HG03064 (cell line): ENCODE measurements at regions not wholly inside any gene's neighbourhood (a gene's known extent, or its start where the extent isn't known, plus 50 kb on each side); places are given as distances from the start of the nearest gene placed in this dataset.
"Not testable (repeated sequence)": the region's sequence is repeated elsewhere in the genome, so short reads cannot be mapped to it uniquely, and the experiment has no call there.

Source experiments
- ATAC-seq: cut with Tn5 transposase; IDR thresholded peaks from one replicate; pipeline ENCODE4 v1.9.1; 2021; ENCODE audit warnings: low read depth; ENCODE audit not compliant: unreplicated experiment

DNA sequence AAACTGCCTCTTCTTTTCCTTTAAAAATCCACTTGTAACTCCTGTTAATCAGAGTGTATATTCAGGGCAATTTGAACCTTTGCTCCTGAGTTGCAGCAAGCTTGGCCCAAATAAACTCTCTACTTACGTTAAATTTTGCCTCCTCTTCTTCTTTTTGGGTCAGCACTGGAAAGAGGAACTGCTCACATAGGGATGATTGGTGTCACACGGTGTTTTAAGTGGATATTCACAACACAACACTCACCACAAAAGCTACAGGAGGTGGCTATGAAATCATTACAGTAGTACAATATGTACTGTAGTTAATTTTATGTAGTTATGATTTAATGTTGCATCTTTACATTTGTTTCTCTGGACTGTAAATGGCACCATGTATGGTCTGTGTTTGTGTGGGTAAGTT, 96.8 kb upstream of the DOCK9 start:
- ATAC-seq: no peak

DNA sequence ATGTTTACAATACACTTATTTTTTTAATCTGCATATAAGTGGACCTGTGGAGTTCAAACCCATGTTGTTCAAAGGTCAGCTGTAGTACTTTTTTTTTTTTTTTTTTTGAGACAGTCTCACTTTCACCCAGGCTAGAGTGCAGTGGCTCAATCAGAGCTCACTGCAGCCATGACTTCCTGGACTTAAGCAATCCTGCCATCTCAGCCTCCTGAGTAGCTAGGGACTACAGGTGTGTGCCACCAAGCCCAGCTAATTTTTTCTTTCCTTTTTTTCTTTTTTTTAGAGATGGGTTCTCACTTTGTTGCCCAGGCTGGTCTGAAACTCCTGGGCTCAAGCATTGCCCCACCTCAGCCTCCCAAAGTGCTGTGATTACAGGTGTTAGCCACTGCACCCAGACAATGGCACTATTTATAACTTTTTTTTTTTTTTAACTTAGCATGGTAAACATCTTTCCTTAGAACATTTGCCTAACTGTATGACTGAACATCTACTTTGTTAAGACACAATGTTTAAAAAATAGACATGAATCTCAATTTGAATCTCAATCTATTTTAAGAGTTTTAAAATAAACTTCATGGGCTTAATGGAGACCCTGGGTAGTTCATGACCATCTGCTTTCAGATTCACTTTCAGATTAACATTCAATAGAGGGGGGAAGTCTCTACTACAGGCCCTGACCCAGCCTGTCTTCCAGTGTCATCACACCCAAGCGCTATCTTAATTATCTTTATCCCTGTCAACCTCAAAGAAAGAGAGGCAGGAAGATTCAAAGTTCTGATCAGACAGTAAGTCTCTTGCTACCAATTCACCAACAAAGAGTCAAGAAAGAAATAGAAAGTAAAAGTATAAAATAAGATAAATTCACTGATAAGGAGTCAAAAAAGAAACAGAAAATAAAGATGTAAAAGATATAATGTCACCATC, 97.7 kb upstream of the DOCK9 start:
- ATAC-seq: peak; percentile 95

DNA sequence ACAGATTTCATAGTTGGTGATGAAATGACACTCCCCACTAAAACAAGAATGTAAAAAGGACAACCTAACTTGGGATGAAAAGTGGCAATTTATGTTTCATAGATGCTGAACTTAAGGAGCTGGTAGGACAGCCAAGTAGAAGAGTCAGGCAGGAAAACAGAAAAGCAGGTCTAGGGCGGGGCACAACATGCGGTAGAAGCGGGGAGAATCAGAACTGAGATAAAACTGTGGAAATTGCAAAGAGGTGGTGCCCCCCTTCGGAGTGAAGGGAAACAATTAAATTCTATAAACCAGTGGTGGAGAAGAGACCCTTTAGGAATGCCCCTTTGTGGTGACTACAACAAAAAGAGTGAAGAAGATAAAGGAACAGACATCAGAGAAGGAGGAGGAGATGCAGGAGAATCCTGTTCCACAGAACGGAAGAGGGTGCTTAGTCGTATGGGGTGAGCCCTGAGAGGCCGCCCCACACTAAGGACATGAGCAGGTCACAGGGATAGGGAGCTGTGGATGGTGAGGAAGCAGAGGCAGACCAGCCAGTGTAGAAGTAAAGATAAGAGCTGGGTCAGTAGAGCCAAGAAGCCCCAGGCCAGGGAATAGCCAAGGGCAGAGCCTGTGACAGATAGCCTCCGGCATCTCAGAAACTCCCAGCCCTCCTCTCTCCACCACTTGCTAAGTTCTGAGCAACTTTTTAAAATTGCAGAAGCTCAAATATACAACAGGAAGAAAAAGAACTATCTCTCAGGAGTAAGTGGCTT, 100.3 kb upstream of the DOCK9 start:
- ATAC-seq: no peak

DNA sequence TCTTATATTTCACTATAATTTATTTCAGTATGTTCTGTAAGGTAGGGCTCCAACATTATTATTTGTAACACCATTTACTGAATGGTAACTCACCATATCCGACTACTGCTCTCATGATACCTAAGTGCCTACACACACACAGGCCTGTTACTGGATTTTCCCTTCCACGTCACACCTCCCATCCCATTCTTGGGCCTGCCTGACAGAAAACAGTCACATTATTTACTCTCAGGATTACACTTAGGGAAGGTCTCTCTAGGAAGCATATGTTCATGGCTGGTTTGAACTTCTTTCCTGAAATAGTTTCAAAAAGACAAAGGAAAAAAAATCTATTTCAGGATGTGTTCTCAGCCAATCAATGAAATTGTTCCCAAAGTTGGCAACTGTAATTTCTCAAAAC, 102.3 kb upstream of the DOCK9 start:
- no peak for ATAC-seq

DNA sequence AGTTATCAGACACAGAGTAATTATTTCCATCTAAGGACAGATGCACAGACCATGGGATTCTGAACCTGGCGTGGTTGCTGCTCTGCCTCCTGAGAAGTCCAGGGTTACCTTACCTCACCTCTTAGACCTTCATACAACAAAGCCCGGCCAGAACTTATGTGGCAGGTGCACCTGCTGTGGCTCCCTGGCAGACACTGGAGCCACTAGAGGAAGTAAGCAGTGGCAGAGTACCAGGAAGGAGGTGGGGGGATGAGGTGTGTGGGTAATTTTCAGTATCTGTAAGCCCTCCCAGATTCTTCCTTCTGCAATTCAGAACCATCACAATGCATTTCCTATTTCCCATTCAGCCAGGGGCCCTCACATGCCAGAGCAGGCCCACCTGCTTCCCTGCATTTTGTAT, 106.1 kb upstream of the DOCK9 start:
- no peak for ATAC-seq

DNA sequence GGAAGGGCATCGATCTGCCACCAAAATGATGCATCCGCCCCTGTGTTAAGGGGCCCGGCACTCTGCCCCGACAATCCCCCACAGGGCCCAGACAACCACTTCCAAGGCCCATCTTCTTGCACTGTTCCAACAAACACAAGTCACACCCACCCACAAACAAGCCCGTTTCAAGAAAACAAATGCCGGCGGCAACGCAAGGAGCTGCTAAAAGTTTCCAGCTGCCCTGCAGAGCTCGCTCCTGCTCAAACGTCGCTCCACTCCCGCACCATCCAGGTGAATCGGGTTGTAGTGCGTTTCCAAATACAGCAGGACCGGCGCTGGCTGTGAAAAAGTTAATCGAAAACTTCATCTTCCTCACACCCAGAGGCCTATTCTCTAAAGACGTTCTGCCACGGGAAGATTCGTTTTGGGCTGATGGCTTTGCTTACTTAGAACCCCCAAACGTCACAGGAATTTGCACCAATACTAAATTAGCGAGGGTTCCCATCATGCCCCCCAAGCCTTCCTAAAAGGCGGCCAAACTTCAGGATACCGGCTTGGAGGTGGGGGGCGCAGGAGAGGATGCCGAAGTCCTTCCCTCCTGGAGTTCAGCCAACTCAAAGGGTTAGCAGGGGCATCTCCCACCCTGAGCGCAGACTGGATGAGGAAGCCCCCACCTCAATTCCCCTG, 107.4 kb upstream of the DOCK9 start:
- no peak for ATAC-seq

DNA sequence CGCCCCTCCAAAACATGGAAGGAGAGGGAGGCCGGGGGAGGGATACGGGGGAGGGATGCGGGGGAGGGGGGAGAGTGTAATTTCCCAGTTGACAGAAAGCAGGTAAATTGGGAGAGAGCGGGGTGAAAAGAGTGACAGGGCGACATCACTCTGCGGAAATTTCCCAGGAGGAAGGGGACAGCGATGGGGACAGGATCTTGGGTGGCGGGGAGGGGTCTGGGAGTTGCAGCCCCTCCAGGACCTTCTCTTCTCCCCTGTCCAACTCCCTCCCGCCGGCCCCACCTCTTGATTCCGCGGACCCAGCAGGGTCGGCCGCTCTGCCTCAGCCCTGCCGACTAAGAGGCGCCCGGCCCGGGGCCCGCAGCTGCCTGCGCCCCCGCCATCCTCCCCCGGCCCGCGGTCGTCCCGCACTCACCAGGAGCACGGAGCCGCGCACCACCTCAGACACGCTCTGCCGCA, 108.0 kb upstream of the DOCK9 start:
- no peak for ATAC-seq

DNA sequence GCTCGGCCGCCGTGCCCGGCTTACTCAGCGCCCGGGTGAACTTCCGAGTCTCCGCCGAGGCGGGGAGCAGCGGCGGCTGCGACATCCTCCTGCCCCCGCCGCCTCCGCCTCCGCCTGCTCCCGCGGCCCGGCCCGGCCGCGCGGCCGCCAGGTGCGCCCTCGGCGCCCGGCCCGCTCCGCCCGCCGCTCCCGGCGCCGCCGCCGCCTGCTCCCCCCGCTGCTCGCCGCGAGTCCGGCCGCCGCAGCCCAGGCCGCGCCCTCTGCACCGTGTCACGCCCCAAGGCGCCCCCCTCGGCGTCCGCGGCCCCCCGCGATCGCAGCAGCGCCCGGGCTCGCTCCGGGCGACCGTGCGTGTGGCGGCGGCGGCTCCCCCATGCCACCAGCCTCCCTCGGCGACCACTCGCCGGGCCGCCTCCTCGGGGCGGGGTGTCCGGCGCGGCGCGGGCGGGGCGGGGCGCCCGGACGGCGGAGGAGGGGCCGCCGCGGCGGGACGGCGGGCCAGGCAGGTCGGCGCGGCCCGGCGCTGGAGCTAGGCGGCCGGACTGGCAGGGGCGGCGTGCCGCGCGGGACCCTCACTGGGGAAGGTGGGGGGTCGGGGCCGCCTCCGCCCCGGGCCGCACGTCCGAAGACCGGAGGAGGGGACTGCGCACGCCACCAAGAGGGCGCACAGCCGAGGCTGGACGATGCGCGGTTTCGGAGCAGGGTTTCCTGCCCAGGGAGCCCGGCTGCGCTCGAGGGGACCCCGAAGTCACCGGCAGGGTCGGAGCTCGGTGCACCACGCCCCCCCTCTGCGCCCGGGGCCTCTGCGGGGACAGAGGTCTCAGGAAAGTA, 108.6 kb upstream of the DOCK9 start:
- peak; percentile 47 for ATAC-seq

DNA sequence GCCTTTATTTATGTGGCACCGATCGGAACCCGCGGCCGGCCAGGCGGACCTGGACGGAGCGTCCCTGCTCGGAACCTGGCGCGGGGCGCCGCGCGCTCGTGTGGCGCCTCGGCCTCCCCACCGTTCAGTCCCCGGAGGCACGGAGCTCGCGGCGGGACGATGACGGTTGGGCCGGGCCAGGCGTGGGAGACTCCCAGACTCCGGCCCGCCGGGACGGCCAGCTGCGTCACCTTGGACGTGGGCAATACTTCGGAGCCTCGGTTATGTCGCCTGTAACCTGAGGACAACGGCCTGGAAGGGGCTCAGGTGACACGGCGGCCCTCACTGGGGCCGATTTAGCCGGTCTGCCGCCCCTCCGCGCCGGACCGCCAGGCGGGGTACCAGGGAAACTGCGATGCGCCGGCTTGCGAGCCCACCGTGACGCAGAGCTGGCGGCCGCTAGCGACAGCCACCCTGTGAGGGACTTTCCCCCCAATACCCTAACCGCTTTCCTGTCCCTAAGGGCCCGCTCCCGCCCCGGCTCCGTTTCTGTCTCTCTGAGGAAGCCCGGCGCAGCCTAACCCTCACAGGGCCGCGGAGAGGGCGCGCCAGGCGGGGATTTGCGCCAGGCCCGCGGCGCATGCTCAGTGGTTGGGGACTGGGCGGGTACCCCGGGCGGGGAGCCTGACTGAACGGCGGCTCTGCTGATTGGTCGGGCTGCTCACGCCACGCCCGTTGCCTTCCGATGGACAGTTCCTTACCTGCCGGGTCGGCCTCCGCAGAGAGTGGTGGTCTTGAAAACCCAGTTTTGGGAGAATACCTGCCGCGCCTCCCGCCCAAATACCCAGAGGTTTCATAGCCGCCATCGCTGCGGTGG, 109.5 kb upstream of the DOCK9 start:
- ATAC-seq: peak; percentile 68

DNA sequence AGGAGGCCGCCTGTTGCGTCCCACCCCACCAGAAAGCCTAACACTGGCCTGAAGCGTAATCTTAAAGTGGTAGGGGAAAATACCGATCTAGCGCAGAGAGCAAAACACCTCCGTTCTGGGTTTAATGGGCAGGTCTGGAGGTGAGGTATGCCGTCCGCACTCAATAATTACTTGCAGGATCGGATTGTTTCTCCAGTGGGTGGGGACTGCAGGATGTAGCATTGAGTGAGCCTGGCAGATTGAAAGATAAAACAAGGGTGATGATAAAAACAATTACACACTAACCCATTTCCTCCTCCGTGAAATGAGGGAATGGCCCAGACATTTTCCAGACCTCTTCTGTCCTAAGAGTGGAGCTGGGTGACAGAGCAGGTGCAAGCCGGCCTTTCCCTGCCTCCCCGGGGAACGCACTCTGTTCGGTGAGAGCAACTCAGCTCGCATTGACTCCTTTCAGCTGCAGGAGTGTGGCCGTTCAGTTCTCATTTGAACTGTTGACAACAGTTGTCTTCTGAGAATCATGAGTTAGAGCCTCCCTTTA, 110.2 kb upstream of the DOCK9 start:
- ATAC-seq: peak; percentile 18

DNA sequence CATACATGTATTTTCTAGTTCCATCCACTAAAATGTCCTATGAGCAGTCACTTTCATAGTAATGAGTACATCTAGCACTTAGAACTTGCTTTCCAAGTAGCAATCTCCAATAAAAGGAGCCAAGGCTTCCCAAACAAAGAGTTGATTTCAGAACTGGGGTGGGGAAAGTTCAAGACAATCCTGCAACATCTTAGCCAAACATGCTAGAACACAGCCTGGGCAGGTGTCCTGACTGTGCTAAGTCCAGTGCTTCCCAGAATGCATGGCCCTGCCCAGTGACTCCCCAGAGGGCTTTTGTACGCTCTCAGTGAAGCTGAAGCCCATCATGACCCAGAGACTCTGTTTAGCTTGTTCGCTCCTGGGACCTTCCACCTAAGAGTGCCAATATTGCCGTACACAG, 106.7 kb upstream of the UBAC2 start:
- no peak for ATAC-seq

DNA sequence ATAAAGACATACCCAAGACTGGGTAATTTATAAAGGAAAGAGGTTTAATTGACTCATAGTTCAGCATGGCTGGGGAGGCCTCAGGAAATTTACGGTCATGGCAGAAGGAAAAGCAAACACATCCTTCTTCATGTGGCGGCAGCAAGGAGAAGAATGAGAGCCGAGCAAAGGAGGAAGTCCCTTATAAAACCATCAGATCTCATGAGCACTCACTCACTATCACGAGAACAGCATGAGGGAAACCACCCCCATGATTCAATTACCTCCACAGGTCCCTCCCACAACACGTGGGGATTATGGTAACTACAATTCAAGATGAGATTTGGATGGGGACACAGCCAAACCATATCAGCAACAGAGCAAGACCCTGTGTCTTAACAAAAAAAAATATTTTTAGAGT, 98.8 kb upstream of the UBAC2 start:
- not testable (repeated sequence) for ATAC-seq

DNA sequence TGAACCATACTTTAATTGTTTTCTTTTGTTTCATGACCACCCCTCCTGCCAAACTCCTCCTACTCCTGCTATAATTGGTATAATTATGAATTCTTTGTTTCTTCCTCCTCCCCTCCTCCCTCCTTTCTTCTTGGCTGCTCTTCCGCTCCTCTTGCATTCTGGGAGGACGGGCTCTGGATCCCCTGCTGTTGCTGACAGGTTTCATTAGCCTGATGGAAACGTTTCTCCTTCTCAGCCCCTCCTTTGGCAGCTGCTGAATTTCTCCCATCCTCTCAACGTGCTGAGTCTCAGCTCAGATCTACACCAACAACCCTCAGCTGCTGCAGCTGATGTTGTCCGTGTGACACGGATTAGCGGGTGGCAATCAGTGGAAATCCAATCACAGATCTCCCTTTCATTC, 97.1 kb upstream of the UBAC2 start:
- no peak for ATAC-seq

DNA sequence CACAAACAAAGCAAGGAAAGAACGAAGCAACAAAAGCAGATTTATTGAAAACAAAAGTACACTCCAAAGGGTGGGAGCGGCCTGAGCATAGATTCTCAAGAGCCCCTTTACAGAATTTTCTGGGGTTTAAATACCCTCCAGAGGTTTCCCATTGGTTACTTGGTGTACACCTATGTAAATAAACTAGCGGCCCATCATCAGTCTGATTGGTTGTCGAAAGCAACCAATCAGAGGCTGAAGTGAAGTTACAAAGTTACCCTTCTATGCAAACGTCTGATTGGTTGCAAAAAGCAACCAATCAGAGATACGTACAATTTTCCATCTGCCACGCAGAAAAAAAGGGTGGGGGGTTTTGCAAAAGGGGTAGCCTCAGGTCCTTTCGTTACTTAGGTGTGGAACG, 96.3 kb upstream of the UBAC2 start:
- no peak for ATAC-seq

DNA sequence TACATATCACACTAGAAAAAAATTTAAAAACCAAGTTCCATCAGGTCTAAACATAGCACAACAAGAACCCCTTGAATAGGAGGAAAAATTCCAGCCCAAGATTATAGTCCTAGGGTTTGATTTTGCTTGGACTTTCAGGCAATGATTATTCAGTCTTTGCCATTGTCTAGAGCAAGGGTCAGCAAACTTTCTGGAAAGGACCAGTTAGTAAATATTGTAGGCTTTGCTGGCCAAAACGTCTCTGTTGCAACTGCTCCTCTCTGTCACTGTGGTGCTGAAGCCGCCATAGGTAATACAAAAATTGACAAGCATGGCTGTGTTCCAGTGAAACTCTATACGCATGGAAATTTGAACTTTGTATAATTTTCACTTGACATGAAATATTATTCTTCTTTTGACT, 95.5 kb upstream of the UBAC2 start:
- ATAC-seq: no peak

DNA sequence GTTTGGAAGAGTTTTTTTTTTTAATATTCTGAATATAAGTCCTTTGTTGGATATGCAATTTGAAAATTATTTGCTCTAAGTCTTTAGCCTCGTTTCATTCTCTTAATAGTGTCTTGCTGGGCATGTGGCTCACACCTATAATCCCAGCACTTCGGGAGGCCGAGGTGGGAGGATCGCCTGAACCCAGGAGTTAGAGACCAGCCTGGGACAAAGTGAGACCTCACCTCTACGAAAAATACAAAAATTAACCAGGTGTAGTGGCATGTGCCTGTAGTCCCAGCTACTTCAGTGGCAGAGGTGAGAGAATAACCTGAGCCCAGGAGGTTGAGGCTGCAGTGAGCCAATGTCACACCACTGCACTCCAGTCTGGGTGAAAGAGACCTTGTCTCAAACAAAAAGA, 87.3 kb upstream of the UBAC2 start:
- ATAC-seq: no peak

DNA sequence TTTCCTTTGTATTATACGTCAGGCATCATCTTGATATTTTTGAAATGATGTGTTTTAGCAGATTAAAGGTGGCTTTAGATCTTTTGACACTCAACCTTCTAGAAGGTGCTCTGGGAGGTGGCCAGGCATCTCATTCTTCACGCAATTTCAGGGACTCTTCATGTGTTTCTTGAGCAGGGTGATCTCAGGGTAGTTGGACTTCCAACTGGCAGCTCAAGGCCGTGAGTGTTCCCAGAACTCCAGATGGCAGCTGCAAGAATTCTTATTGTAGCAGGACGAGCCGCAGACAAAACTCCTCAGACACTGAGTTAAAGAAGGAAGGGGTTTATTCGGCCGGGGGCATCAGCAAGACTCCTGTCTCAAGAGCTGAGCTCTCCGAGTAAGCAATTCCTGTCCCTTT, 82.5 kb upstream of the UBAC2 start:
- no peak for ATAC-seq

DNA sequence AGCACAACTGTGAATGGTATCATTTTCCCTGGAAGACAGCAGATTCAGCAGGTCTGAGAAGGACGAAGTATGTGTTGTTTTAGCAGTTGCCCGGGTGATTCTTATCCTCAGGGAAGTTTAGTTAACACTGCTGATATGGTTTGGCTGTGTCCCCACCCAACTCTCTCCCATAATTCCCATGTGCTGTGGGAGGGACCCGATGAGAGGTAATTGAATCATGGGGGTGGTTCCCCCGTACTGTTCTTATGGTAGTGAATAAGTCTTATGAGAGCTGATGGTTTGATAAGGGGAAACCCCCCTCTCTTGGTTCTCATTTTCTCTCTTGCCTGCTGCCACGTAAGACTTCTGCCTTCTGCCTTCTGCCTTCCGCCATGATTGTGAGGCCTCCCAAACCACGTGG, 81.0 kb upstream of the UBAC2 start:
- ATAC-seq: no peak

DNA sequence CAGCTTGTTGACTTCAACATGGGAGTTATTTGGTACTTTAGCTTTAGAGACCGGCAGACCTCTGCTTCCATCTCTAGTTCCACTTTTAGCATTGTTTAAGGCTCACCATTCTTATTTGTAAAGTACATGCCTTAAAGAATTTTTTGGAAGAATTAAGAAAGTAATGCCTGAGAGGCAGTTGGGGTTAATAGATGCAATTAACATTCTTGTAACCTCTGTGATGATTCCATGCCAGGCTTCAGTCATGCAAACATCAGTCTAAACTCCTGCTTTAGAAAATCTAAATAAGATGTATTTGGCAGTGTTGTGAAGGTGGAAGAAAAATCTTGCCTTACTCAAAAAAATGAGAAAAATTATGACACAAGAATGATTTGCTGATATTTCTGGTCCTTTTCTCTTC, 79.9 kb upstream of the UBAC2 start:
- ATAC-seq: no peak
